SU-DHL-6 (cell line): ENCODE measurements at regions not wholly inside any gene's neighbourhood (a gene's known extent, or its start where the extent isn't known, plus 50 kb on each side); places are given as distances from the start of the nearest gene placed in this dataset.

Experiments used
- H2AFZ ChIP-seq: fragments of 200-600 bp; sonication (generic); 2 replicates; pipeline ENCODE4 v1.6.1; 2014; ENCODE audit warnings: low read depth, mild to moderate bottlenecking, moderate library complexity, mixed read lengths, antibody characterized with exemption, low read length; ENCODE audit not compliant: severe bottlenecking
- H3F3A ChIP-seq: fragments of 200-600 bp; shearing (Covaris generic); 2 replicates; pipeline ENCODE4 v1.6.0; 2016; ENCODE audit warnings: antibody characterized with exemption, mild to moderate bottlenecking; ENCODE audit not compliant: insufficient read depth
- H3K27ac ChIP-seq: fragments of 200-600 bp; sonication (generic); 2 replicates; pipeline ENCODE4 v1.5.1; 2016; ENCODE audit warnings: low read depth, mild to moderate bottlenecking, low read length, moderate library complexity, mixed read lengths
- H3K27me3 ChIP-seq: fragments of 200-600 bp; sonication (generic), shearing (Covaris generic); 2 replicates; pipeline ENCODE4 v1.6.0; 2014; ENCODE audit warnings: mild to moderate bottlenecking, low read length
- H3K36me3 ChIP-seq: fragments of 200-600 bp; sonication (generic); 2 replicates; pipeline ENCODE4 v1.6.1; 2014; ENCODE audit warnings: mild to moderate bottlenecking, low read length, mixed read lengths
- H3K4me2 ChIP-seq: fragments of 300-600, 200-600 bp; shearing (Covaris generic), sonication (generic); 2 replicates; pipeline ENCODE4 v1.6.0; 2014; ENCODE audit warnings: low read length, low read depth, mild to moderate bottlenecking; ENCODE audit not compliant: poor library complexity, severe bottlenecking
- H3K4me3 ChIP-seq: fragments of 200-600 bp; sonication (generic); 2 replicates; pipeline ENCODE4 v1.5.1; 2014; ENCODE audit warnings: antibody characterized with exemption, low read length, mild to moderate bottlenecking, mixed read lengths; ENCODE audit not compliant: insufficient read depth, poor library complexity, severe bottlenecking
- H3K79me2 ChIP-seq: fragments of 200-600 bp; sonication (generic); 2 replicates; pipeline ENCODE4 v1.6.1; 2014; ENCODE audit warnings: mild to moderate bottlenecking, low read length, moderate library complexity; ENCODE audit not compliant: insufficient read depth
- H3K9ac ChIP-seq: fragments of 200-600 bp; sonication (generic); 2 replicates; pipeline ENCODE4 v1.7.0; 2014; ENCODE audit warnings: mild to moderate bottlenecking, low read length
- H3K9me2 ChIP-seq: fragments of 200-600 bp; sonication (generic); replicated peaks from 2 replicates; pipeline ENCODE4 v1.6.1; 2014; ENCODE audit warnings: low read length; ENCODE audit not compliant: insufficient read depth
- H3K9me3 ChIP-seq: fragments of 200-600 bp; sonication (generic); 2 replicates; pipeline ENCODE4 v1.6.1; 2014; ENCODE audit warnings: low read length, mixed read lengths; ENCODE audit not compliant: insufficient read depth
- H4K20me1 ChIP-seq: fragments of 200-600 bp; sonication (generic); 2 replicates; pipeline ENCODE4 v1.6.1; 2014; ENCODE audit warnings: low read depth, mild to moderate bottlenecking, antibody characterized with exemption, low read length, moderate library complexity, mixed read lengths
- CTCF ChIP-seq: fragments of 200-600 bp; sonication (generic); IDR thresholded peaks from one replicate; pipeline ENCODE4 v1.5.1; 2017; ENCODE audit warnings: antibody characterized with exemption, mild to moderate bottlenecking, low read length, moderate library complexity; ENCODE audit not compliant: insufficient read depth, poor library complexity, severe bottlenecking
- EZH2phosphoT487 ChIP-seq: fragments of 200-600 bp; sonication (generic), shearing (Covaris generic); conservative IDR thresholded peaks from 2 replicates; pipeline ENCODE4 v1.6.1; 2018; ENCODE audit warnings: mild to moderate bottlenecking, antibody characterized with exemption, low read length, moderate library complexity, mixed read lengths

DNA sequence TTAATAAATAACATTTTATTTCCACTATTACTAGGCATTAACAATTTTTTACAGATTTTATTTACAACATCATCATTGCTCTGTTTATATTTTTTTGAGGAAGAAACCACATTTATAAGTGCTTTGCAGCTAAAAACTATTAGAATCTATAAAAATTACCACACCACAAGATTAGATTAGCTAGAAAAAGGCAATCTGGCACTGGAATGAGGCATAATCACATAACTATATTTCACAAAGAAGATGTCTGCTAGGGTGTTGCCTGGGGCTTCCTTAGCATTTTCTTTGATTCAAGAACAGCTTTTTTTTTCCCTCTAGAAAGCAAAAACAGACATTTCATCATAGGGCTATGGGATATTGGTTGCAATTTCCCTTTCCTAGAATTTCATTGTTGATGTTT lies 2169.2 kb downstream of the MRPL39 start:
- Histone ChIP-seq H3K27me3 (no peaks in the 10 kb centered on the region), H3K4me3 (no peak overlapping the region), H3K9me3 (no peaks in the 10 kb centered on the region), H3K36me3 (no peaks in the 10 kb centered on the region), H3K4me2 (no peak overlapping the region), H3K27ac (no peak overlapping the region), H3F3A (no peaks in the 10 kb centered on the region), H3K9ac (no peak overlapping the region), H3K9me2 (no peaks in the 10 kb centered on the region), H4K20me1 (no peaks in the 10 kb centered on the region), H2AFZ (no peak overlapping the region), H3K79me2 (no peaks in the 10 kb centered on the region)
- TF ChIP-seq CTCF (no peak), EZH2phosphoT487 (no peak)

DNA sequence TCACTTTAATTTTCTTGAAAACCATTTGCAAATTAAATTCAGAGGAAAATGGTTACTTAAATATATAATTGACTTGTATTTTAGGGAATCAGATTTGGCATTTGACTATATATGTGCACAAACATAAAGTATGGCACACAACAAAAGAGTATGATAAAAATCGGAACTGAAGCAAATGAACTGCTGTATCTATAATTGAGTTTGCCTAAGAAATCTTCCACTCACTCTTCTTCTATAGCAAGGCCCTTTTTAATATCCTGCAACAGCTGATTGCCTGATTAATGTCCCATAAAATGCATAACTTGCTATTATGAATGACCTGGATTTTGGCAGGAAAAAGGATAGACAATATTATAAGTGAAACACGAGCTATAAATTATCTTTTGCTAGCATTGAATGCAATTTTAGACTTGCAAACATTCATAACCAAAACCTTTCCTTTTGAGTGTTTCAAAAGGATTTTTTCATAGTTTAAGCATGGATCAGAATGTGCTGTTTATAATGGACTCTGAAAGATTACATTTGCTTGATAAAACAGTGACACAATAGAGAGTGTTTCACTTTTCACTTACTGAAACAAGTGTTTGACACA lies 2204.3 kb downstream of the MRPL39 start:
- Histone ChIP-seq H3K79me2 (no peaks in the 10 kb centered on the region), H3K9me2 (no peaks in the 10 kb centered on the region), H3K36me3 (no peaks in the 10 kb centered on the region), H3K4me2 (no peak overlapping the region), H4K20me1 (no peaks in the 10 kb centered on the region), H3K9me3 (no peaks in the 10 kb centered on the region; the same call in 1 of the 2 replicates), H3F3A (no peaks in the 10 kb centered on the region), H3K27ac (no peak overlapping the region), H2AFZ (peak overlapping the region; percentile 4), H3K9ac (no peak overlapping the region), H3K4me3 (no peak overlapping the region), H3K27me3 (no peaks in the 10 kb centered on the region)
- TF ChIP-seq EZH2phosphoT487 (no peak), CTCF (no peak)

GRCh38 chr21:23401278-23401677 lies 2206.0 kb downstream of the MRPL39 start:
- no peaks in the 10 kb centered on the region for H3K79me2 ChIP-seq
- H3K4me3 ChIP-seq = no peak overlapping the region
- H3K9me2 ChIP-seq = no peaks in the 10 kb centered on the region
- H3K27me3 ChIP-seq = no peaks in the 10 kb centered on the region
- no peak overlapping the region for H2AFZ ChIP-seq
- no peak overlapping the region for H3K4me2 ChIP-seq
- H3F3A ChIP-seq = no peaks in the 10 kb centered on the region
- TF ChIP-seq CTCF = peak; percentile 39
- no peak for TF ChIP-seq EZH2phosphoT487
- no peak overlapping the region for H3K27ac ChIP-seq
- no peak overlapping the region for H3K9ac ChIP-seq
- no peaks in the 10 kb centered on the region for H3K9me3 ChIP-seq
- H3K36me3 ChIP-seq = no peaks in the 10 kb centered on the region
- no peaks in the 10 kb centered on the region for H4K20me1 ChIP-seq

DNA sequence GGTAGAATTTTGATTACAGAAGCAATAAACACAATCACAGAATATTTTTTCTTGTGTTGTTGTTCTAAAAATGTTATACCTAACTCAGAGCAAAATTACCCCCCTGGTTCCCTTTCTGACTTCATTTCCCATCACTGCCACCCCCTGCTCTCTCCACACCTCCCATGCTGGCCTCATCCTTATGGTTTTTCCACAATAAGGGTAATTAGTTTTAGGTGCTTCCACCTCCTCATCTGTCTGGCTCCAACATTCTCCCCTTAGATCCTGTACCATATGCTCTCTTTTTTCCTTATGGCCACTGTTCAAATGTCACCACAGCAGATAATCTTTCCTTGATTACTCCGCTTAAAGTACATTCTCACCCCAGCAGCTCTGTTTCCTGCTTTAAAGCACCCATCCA lies 2208.6 kb downstream of the MRPL39 start:
- H3K36me3 ChIP-seq = no peaks in the 10 kb centered on the region
- H3K9ac ChIP-seq = no peak overlapping the region
- no peaks in the 10 kb centered on the region for H3F3A ChIP-seq
- H3K27me3 ChIP-seq = no peaks in the 10 kb centered on the region
- no peaks in the 10 kb centered on the region for H3K9me3 ChIP-seq
- no peaks in the 10 kb centered on the region for H4K20me1 ChIP-seq
- no peak overlapping the region for H3K27ac ChIP-seq
- H3K4me2 ChIP-seq = no peak overlapping the region
- no peaks in the 10 kb centered on the region for H3K79me2 ChIP-seq
- peak overlapping the region; percentile 50 for H2AFZ ChIP-seq
- H3K4me3 ChIP-seq = no peak overlapping the region
- TF ChIP-seq EZH2phosphoT487 = no peak
- no peak for TF ChIP-seq CTCF
- H3K9me2 ChIP-seq = no peaks in the 10 kb centered on the region
